HepG2 (cell line): ENCODE measurements at regions not wholly inside any gene's neighbourhood (a gene's known extent, or its start where the extent isn't known, plus 50 kb on each side); places are given as distances from the start of the nearest gene placed in this dataset.

Experiments
- ATAC-seq: fragments of 200-7000 bp; cut with Tn5 transposase; 3 replicates; pipeline ENCODE4 v1.9.1; 2020; ENCODE audit warnings: mild to moderate bottlenecking, moderate library complexity
- BruUV-seq: library from RNA; stranded (reverse); fragments of 400-500 nt; replicated peaks from 2 replicates; lab custom pipeline; 2021; lab: Mats Ljungman, UMichigan
- CTCF ChIA-PET: fragments of 300-600 bp; formaldehyde crosslinking; extraction: SDS; loops from one replicate; lab custom pipeline; 2021; ENCODE audit warnings: low total read pairs, inconsistent platforms, low intra/inter-chr PET ratio; lab: Yijun Ruan, JAX
- POLR2A ChIA-PET: fragments of 350-600 bp; sonication (Branson Sonifier 250); formaldehyde crosslinking; loops from one replicate; lab custom pipeline; 2020; ENCODE audit warnings: antibody characterized with exemption, inconsistent platforms; lab: Yijun Ruan, JAX
- DNase-seq: peaks from one replicate; pipeline ENCODE4 v3.0.0-alpha.2; 2015; ENCODE audit warnings: low spot score
- FAIRE-seq: peaks from 3 replicates; lab custom pipeline; 2011; peaks lifted over from hg19 to GRCh38; lab: Jason Lieb, UNC
- H2AFZ ChIP-seq: one replicate; pipeline ENCODE4 v1.6.1; 2011; ENCODE audit warnings: low read length, inconsistent platforms
- H3K27ac ChIP-seq: fragments of 300-600 bp; 3 replicates; pipeline ENCODE4 v1.8.0; 2011; ENCODE audit warnings: mixed run types, mild to moderate bottlenecking, mixed read lengths, low read length, inconsistent platforms; ENCODE audit not compliant: insufficient read depth; ENCODE audit errors: extremely low read length
- H3K27me3 ChIP-seq, 2 experiments: fragments of 200-600 bp in 1 of 2; 2 replicates in 1 of 2; 3 replicates in 1 of 2; pipeline versions ENCODE4 v1.6.0 to v1.8.0; 2011; ENCODE audit warnings: low read length in 2 of 2, mild to moderate bottlenecking in 2 of 2, moderate library complexity in 2 of 2, inconsistent platforms in 1 of 2; ENCODE audit not compliant: insufficient read depth in 2 of 2, control insufficient read depth in 1 of 2
- H3K36me3 ChIP-seq, 2 experiments: fragments of 200-600 bp in 1 of 2; replicated peaks in 1 of 2; 2 replicates in 1 of 2; 3 replicates in 1 of 2; pipeline versions ENCODE4 v1.5.1 to v1.8.0; 2011; ENCODE audit warnings: low read length in 2 of 2, inconsistent platforms in 1 of 2; ENCODE audit not compliant: insufficient read depth in 2 of 2, control insufficient read depth in 1 of 2
- H3K4me1 ChIP-seq: 2 replicates; pipeline ENCODE4 v1.5.1; 2012; ENCODE audit warnings: low read length, inconsistent platforms; ENCODE audit not compliant: insufficient read depth
- H3K4me2 ChIP-seq: 2 replicates; pipeline ENCODE4 v1.6.0; 2011; ENCODE audit warnings: low read depth, low read length, inconsistent platforms
- H3K4me3 ChIP-seq, 3 experiments: fragments of 200-600 bp in 1 of 3; sonication (generic), shearing (Covaris generic) in 1 of 3; replicated peaks in 1 of 3; 2 replicates each; pipeline ENCODE4 v1.5.1; 2011 to 2016; ENCODE audit warnings: low read length in 3 of 3, inconsistent platforms in 2 of 3, low read depth in 2 of 3, mild to moderate bottlenecking in 2 of 3, control low read depth in 1 of 3, mixed read lengths in 1 of 3; ENCODE audit not compliant: insufficient read depth in 1 of 3
- H3K79me2 ChIP-seq: one replicate; pipeline ENCODE4 v1.6.1; 2011; ENCODE audit warnings: low read length, inconsistent platforms; ENCODE audit not compliant: insufficient read depth
- H3K9ac ChIP-seq: 2 replicates; pipeline ENCODE4 v1.6.0; 2011; ENCODE audit warnings: mild to moderate bottlenecking, low read depth, low read length, inconsistent platforms; ENCODE audit not compliant: insufficient read depth
- H3K9me3 ChIP-seq: 2 replicates; pipeline ENCODE4 v1.5.1; 2012; ENCODE audit warnings: mild to moderate bottlenecking, low read length
- H4K20me1 ChIP-seq: 2 replicates; pipeline ENCODE4 v1.6.0; 2011; ENCODE audit warnings: inconsistent platforms, mild to moderate bottlenecking, low read length, moderate library complexity; ENCODE audit not compliant: insufficient read depth
- GATAD1 ChIP-seq: IDR thresholded peaks from 2 replicates; pipeline ENCODE4 v1.6.1; 2016; ENCODE audit warnings: missing genetic modification reagents, missing compliant biosample characterization
- PCBP2 ChIP-seq: fragments of 200-400 bp; formaldehyde crosslinking; optimal IDR thresholded peaks from 2 replicates; pipeline ENCODE3; 2018; ENCODE audit warnings: low read length, low read depth; ENCODE audit not compliant: poor library complexity, severe bottlenecking
- ZFYVE20 ChIP-seq: sonication (generic); formaldehyde crosslinking; IDR thresholded peaks from 2 replicates; pipeline ENCODE4 v1.8.0; 2023; ENCODE audit warnings: low read depth, mild to moderate bottlenecking, moderate library complexity, missing genetic modification reagents, borderline replicate concordance
- ZNF143 ChIP-seq: sonication (generic); formaldehyde crosslinking; IDR thresholded peaks from 2 replicates; pipeline ENCODE4 v1.4.0; 2020; ENCODE audit warnings: missing genetic modification reagents
- WGBS: methylation state at CpG from one replicate; pipeline ENCODE4 v1.1.6; 2017; ENCODE audit warnings: low lambda C conversion rate; 5-methylcytosine and 5-hydroxymethylcytosine counted together
- in situ Hi-C: cut with HindIII; loops from 2 replicates; pipeline ENCODE4 v1.10.0; 2017; ENCODE audit warnings: low pct_unique_long_range_greater_than_20kb; ENCODE audit not compliant: extremely low pct_ligation_motif_present
- intact Hi-C: fragments of 100-400 bp; cut with micrococcal nuclease; formaldehyde crosslinking; loops from one replicate; pipeline ENCODE4 v1.10.0; 2022; ENCODE audit not compliant: unreplicated experiment
- TF ChIP-seq, protein P1 (sequence below), 2 experiments: sonication (generic) in 1 of 2; formaldehyde crosslinking in 1 of 2; IDR thresholded peaks; 2 replicates each; pipeline versions ENCODE4 v1.4.0 to v1.6.1; 2016 to 2020; ENCODE audit warnings: borderline replicate concordance in 1 of 2, low read depth in 1 of 2, mild to moderate bottlenecking in 1 of 2, missing genetic modification reagents in 1 of 2
- TF ChIP-seq, protein P2 (sequence below): sonication (generic); formaldehyde crosslinking; IDR thresholded peaks from 2 replicates; pipeline ENCODE4 v1.4.0; 2020; ENCODE audit warnings: missing genetic modification reagents, mild to moderate bottlenecking, borderline replicate concordance
- TF ChIP-seq, protein P3 (sequence below): IDR thresholded peaks from 2 replicates; pipeline ENCODE4 v1.6.1; 2016; ENCODE audit warnings: low read depth, missing genetic modification reagents, missing compliant biosample characterization

DNA sequence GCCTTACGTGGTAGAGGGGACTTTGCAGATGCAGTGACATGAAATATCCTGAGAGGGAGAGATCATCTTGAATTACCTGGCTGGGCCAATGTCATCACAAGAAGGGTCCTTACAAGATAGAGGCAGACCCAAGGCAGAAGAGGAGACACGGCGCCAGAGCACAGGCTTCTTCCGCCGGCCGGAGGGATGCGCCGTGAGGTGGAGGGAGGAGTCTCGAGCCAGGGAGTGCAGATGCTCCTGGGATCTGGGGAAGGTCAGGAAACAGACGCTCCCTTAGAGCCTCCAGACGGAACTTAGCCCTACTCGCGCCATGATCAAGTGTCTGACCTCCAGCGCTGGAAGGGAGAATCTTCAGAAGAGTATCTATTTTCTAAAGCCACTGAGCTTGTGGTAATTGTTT, 304.8 kb downstream of the GLRX3 start (continued):
- no peak for TF ChIP-seq ZNF143
- TF ChIP-seq, protein P1, sequence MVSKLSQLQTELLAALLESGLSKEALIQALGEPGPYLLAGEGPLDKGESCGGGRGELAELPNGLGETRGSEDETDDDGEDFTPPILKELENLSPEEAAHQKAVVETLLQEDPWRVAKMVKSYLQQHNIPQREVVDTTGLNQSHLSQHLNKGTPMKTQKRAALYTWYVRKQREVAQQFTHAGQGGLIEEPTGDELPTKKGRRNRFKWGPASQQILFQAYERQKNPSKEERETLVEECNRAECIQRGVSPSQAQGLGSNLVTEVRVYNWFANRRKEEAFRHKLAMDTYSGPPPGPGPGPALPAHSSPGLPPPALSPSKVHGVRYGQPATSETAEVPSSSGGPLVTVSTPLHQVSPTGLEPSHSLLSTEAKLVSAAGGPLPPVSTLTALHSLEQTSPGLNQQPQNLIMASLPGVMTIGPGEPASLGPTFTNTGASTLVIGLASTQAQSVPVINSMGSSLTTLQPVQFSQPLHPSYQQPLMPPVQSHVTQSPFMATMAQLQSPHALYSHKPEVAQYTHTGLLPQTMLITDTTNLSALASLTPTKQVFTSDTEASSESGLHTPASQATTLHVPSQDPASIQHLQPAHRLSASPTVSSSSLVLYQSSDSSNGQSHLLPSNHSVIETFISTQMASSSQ (IDR thresholded peaks at IDR 0.05; ENCODE audit: low read depth) = no peak
- TF ChIP-seq, protein P1 (CRISPR knock-in tag; IDR thresholded peaks at IDR 0.05; ENCODE audit: borderline replicate concordance) = no peak

GRCh38 chr10:130443066-130443465, 306.9 kb downstream of the GLRX3 start:
- DNase-seq (no peak), ATAC-seq (no peak), FAIRE-seq (no peak)
- intact Hi-C loops (no loop called here), in situ Hi-C loops (no loop called here)
- ChIA-PET POLR2A (no interaction called here), CTCF (no interaction called here)
- H4K20me1 ChIP-seq = no peaks in the 10 kb centered on the region
- H3K27me3 ChIP-seq = no peaks in the 10 kb centered on the region; a peak in 1 of 5 replicates
- no peaks in the 10 kb centered on the region for H3K9me3 ChIP-seq
- no peaks in the 10 kb centered on the region for H3K36me3 ChIP-seq
- no peak overlapping the region for H3K9ac ChIP-seq
- no peaks in the 10 kb centered on the region for H3K79me2 ChIP-seq
- WGBS = 2% methylated on average over 5 of the region's 7 CpGs
- H3K27ac ChIP-seq = no peak overlapping the region
- BruUV-seq = no TSS peak
- H3K4me2 ChIP-seq = no peak overlapping the region
- H3K4me1 ChIP-seq = no peaks in the 10 kb centered on the region
- no peak overlapping the region for H3K4me3 ChIP-seq
- H2AFZ ChIP-seq = no peak overlapping the region
- TF ChIP-seq, protein P2, sequence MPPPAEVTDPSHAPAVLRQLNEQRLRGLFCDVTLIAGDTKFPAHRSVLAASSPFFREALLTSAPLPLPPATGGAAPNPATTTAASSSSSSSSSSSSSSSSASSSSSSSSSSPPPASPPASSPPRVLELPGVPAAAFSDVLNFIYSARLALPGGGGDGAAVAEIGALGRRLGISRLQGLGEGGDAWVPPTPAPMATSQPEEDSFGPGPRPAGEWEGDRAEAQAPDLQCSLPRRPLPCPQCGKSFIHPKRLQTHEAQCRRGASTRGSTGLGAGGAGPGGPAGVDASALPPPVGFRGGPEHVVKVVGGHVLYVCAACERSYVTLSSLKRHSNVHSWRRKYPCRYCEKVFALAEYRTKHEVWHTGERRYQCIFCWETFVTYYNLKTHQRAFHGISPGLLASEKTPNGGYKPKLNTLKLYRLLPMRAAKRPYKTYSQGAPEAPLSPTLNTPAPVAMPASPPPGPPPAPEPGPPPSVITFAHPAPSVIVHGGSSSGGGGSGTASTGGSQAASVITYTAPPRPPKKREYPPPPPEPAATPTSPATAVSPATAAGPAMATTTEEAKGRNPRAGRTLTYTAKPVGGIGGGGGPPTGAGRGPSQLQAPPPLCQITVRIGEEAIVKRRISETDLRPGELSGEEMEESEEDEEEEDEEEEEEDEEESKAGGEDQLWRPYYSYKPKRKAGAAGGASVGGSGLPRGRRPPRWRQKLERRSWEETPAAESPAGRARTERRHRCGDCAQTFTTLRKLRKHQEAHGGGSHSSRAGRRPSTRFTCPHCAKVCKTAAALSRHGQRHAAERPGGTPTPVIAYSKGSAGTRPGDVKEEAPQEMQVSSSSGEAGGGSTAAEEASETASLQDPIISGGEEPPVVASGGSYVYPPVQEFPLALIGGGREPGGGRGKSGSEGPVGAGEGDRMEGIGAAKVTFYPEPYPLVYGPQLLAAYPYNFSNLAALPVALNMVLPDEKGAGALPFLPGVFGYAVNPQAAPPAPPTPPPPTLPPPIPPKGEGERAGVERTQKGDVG (CRISPR knock-in tag) = no peak
- TF ChIP-seq, protein P3, sequence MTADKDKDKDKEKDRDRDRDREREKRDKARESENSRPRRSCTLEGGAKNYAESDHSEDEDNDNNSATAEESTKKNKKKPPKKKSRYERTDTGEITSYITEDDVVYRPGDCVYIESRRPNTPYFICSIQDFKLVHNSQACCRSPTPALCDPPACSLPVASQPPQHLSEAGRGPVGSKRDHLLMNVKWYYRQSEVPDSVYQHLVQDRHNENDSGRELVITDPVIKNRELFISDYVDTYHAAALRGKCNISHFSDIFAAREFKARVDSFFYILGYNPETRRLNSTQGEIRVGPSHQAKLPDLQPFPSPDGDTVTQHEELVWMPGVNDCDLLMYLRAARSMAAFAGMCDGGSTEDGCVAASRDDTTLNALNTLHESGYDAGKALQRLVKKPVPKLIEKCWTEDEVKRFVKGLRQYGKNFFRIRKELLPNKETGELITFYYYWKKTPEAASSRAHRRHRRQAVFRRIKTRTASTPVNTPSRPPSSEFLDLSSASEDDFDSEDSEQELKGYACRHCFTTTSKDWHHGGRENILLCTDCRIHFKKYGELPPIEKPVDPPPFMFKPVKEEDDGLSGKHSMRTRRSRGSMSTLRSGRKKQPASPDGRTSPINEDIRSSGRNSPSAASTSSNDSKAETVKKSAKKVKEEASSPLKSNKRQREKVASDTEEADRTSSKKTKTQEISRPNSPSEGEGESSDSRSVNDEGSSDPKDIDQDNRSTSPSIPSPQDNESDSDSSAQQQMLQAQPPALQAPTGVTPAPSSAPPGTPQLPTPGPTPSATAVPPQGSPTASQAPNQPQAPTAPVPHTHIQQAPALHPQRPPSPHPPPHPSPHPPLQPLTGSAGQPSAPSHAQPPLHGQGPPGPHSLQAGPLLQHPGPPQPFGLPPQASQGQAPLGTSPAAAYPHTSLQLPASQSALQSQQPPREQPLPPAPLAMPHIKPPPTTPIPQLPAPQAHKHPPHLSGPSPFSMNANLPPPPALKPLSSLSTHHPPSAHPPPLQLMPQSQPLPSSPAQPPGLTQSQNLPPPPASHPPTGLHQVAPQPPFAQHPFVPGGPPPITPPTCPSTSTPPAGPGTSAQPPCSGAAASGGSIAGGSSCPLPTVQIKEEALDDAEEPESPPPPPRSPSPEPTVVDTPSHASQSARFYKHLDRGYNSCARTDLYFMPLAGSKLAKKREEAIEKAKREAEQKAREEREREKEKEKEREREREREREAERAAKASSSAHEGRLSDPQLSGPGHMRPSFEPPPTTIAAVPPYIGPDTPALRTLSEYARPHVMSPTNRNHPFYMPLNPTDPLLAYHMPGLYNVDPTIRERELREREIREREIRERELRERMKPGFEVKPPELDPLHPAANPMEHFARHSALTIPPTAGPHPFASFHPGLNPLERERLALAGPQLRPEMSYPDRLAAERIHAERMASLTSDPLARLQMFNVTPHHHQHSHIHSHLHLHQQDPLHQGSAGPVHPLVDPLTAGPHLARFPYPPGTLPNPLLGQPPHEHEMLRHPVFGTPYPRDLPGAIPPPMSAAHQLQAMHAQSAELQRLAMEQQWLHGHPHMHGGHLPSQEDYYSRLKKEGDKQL = no peak
- TF ChIP-seq GATAD1 (CRISPR knock-in tag) = no peak
- no peak for TF ChIP-seq PCBP2
- no peak for TF ChIP-seq ZFYVE20
